ENCODE measurements at regions not wholly inside any gene's neighbourhood (a gene's known extent, or its start where the extent isn't known, plus 50 kb on each side); places are given as distances from the start of the nearest gene placed in this dataset.

DNA sequence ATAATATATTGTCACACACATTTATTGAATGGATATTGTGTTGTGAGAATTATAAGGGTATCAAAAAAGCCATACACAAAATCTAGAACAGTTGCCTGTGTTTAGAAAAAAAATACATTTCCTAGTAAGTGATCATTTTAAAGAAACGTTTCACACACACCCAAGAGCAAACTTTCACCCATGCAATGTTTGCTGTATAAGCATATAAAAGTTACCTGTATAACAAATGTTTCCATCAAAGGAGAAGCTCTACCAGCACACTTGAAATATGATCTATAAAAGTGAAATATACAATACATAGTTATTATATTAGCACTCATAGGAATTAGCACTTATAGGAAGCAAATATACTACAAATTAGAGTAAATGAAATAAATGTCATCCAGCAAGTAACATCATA, 1098.1 kb downstream of the NCAM2 start:
- TF ChIP-seq POLR2A (IDR thresholded peaks at IDR 0.05) (no peak), EP300 (IDR thresholded peaks at IDR 0.05) (no peak)
- TF ChIP-seq, protein P1, sequence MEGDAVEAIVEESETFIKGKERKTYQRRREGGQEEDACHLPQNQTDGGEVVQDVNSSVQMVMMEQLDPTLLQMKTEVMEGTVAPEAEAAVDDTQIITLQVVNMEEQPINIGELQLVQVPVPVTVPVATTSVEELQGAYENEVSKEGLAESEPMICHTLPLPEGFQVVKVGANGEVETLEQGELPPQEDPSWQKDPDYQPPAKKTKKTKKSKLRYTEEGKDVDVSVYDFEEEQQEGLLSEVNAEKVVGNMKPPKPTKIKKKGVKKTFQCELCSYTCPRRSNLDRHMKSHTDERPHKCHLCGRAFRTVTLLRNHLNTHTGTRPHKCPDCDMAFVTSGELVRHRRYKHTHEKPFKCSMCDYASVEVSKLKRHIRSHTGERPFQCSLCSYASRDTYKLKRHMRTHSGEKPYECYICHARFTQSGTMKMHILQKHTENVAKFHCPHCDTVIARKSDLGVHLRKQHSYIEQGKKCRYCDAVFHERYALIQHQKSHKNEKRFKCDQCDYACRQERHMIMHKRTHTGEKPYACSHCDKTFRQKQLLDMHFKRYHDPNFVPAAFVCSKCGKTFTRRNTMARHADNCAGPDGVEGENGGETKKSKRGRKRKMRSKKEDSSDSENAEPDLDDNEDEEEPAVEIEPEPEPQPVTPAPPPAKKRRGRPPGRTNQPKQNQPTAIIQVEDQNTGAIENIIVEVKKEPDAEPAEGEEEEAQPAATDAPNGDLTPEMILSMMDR (IDR thresholded peaks at IDR 0.05): no peak

Data from suprapubic skin (tissue), 3 donors.